GM12874 (cell line): ENCODE measurements at regions not wholly inside any gene's neighbourhood (a gene's known extent, or its start where the extent isn't known, plus 50 kb on each side); places are given as distances from the start of the nearest gene placed in this dataset.

Experiments used
- TF ChIP-seq, protein P1 (sequence below): IDR thresholded peaks from 2 replicates; pipeline ENCODE4 v1.5.1; 2011; ENCODE audit warnings: low read depth, mild to moderate bottlenecking, control low read depth, low read length, moderate library complexity; ENCODE audit not compliant: insufficient read depth

DNA sequence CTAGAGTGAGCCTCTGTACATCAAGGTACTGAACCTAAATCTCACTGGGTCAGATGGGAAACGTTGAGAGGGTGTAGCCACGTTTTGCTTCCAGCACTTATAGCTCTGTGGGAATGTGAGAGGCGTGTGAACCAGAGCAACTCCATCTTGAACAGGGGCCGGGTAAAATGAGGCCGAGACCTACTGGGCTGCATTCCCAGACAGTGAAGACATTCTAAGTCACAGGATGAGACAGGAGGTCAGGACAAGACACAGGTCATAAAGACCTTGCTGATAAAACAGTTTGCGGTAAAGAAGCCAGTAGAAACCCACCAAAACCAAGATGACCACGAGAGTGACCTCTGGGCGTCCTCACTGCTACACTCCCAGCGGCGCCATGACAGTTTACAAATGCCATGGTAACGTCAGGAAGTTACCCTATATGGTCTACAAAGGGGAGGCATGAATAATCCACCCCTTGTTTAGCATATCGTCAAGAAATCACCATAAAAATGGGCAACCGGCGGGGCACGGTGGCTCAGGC is 63.4 kb upstream of the NCOR2 start:
- TF ChIP-seq, protein P1, sequence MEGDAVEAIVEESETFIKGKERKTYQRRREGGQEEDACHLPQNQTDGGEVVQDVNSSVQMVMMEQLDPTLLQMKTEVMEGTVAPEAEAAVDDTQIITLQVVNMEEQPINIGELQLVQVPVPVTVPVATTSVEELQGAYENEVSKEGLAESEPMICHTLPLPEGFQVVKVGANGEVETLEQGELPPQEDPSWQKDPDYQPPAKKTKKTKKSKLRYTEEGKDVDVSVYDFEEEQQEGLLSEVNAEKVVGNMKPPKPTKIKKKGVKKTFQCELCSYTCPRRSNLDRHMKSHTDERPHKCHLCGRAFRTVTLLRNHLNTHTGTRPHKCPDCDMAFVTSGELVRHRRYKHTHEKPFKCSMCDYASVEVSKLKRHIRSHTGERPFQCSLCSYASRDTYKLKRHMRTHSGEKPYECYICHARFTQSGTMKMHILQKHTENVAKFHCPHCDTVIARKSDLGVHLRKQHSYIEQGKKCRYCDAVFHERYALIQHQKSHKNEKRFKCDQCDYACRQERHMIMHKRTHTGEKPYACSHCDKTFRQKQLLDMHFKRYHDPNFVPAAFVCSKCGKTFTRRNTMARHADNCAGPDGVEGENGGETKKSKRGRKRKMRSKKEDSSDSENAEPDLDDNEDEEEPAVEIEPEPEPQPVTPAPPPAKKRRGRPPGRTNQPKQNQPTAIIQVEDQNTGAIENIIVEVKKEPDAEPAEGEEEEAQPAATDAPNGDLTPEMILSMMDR: no peak

DNA sequence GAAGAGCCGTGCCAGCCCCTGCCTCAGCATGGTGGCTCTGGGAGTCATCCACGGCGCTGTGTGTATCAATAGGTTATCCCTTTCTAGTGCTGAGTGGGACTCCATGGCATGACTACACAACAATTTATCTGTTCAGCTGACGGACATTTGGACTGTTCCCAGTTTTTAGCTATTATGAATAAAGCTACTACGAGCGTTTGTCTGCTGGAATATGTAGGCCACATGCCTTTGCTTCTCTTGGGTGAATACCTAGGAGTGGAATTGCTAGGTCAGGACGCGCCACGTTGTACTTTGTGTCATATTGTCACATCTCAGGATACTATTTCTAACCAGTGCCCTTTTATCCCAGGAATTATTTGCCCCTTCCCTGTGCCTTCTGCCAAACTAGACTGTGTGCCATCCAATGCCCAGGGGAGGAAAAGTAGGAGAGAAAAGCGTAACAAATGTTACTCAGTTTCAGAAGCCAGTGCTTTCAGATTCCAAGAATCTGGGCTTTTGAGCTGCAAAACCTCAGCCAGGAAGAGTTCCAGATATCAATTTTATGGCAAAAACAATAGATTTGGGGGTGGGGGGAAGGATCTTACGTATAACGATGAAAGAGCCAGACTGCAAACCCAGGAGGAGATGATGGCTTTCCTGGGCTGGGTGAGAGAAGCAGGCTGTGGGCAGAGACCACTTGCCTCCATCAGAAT is 62.5 kb upstream of the NCOR2 start:
- TF ChIP-seq, protein P1: no peak

DNA sequence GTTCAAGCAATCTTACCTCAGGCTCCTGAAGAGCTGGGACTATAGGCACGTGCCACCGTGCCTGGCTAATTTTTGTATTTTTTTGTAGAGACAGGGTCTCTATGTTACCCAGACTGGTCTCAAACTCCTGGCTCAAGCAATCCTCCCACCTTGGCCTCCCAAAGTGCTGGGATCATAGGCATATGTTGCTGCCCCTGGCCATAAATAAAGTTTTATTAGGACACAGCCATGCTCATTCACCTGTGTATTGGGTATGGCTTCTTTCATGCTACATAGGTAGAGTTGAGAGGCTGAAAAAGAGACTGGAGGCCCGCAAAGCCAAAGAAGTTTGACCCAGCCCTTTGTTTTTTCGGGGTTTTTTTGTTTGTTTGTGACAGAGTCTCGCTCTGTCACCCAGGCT is 61.7 kb upstream of the NCOR2 start:
- TF ChIP-seq, protein P1: no peak

DNA sequence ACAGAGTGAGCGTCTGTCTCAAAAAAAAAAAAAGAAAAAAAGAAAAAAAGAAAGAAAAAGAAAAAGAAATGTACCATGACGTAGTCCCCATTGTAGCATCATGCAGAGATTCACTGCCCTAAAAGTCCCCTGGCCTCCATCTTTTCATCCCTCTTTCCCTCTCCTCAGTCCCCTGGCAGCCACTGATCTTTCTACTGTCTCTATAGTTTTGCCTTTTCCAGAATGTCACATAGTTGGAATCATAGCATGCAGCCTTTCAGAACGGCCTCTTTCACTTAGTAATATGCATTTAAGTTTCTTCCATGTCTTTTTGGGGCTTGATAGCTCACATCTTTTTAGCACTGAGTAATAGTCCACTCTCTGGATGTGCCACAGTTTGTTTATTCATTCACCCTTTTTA is 60.5 kb upstream of the NCOR2 start:
- TF ChIP-seq, protein P1: no peak

DNA sequence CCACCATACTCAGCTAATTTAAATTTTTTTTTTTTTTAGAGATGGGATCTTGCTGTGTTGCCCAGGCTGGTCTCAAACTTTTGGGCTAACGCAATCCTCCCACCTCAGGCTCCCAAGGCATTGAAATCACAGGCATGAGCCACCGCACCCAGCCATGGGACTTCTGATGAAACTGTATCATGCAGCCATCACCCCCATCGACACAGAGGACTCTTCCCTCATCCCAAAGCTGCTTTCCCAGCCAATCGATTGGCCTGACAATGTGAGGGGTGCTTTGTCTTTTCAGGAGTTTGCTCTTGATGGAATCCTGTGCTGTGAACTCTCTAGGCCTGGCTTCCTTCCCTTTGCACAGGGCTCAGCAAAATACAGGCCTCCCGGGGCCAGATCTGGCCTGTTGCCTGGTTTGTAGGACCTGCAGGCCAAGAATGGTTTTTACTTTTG is 59.6 kb upstream of the NCOR2 start:
- TF ChIP-seq, protein P1: no peak

DNA sequence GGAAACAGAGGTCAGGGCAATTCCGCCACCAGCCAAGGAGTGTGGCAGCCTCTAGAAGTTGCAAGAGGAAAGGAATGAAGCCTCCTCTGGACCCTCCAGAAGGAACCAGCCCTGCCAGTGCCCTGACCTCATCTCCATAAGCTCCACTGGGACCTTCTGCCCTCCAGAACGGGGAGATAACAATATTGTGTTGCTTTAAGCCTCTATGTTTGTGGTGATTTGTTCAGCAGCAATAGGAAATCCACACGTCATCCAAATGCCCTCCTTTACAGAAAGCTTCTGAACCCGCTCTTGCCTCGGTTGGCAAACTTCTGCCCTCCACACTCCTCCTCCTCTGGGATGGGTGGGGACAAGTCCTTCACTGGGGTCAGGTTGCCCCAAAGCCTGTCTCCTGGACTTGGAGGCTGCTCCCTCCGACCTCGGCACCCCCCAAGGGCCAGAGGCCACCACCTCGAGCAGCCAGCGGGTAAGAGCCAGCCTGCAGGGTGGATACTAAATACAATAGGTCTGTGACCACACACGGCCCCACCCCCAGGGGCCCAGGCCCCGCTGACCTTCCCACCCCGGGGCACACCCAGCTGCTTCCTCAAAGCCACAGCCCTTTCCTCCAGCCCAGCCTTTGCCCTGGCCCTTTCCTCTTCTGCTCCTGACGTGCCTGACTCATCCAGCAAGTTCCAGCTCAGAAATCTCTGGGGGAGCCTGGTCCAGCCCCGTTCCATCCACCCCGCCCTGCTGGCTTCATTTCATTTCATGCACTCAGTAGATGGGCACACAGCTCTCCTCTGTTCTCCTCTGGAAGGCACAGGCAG is 58.7 kb upstream of the NCOR2 start:
- TF ChIP-seq, protein P1: no peak

DNA sequence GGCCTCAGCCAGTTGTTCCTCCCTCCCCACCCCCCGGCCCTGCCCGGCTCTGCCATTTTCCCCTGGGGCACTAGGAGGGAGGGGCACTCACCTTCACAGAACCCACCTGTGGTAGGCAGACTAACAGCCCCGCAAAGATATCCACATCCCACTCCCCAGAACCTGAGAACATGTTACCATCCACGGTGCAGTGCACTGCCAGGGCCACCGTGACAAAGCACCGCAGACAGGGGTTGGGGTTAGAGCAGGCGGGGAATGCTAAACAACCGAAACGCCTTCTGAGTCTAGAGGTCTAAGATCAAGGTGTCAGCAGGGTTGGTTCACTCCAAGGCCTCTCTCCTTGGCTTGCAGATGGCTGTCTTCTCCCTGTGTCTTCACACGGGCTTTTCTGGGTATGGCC is 57.4 kb upstream of the NCOR2 start:
- TF ChIP-seq, protein P1: no peak
